Tibial artery (tissue), 4 donors: ENCODE measurements at regions not wholly inside any gene's neighbourhood (a gene's known extent, or its start where the extent isn't known, plus 50 kb on each side); places are given as distances from the start of the nearest gene placed in this dataset.

Experiments used
- DNase-seq, 2 donors: peaks; one replicate each; pipeline ENCODE4 v3.0.0-alpha.2; 2019
- H3K27ac ChIP-seq, 2 donors: fragments of 200-600 bp; sonication (generic) in 1 of 2; 1 replicate in 1 of 2; 2 replicates in 1 of 2; pipeline ENCODE4 v1.5.1; 2018 to 2019; ENCODE audit warnings: mild to moderate bottlenecking in 1 of 2
- H3K27me3 ChIP-seq, 2 donors: fragments of 200-600 bp; sonication (generic) in 1 of 2; one replicate each; pipeline versions ENCODE4 v1.5.1 to v1.6.0; 2016 to 2019
- H3K36me3 ChIP-seq, 3 donors: fragments of 200-600 bp; sonication (generic) in 2 of 3; one replicate each; pipeline ENCODE4 v1.5.1; 2016 to 2019; ENCODE audit warnings: mild to moderate bottlenecking in 2 of 3
- H3K4me1 ChIP-seq, 4 donors: fragments of 200-600 bp; sonication (generic) in 2 of 4; 1 replicate in 3 of 4; 2 replicates in 1 of 4; pipeline ENCODE4 v1.5.1; 2016 to 2019
- H3K4me3 ChIP-seq, 2 donors: fragments of 200-600 bp; sonication (generic) in 1 of 2; 1 replicate in 1 of 2; 2 replicates in 1 of 2; pipeline ENCODE4 v1.5.1; 2018 to 2019; ENCODE audit warnings: mild to moderate bottlenecking in 2 of 2
- H3K9me3 ChIP-seq, 3 donors: fragments of 200-600 bp; sonication (generic) in 1 of 3; one replicate each; pipeline ENCODE4 v1.5.1; 2016 to 2019
- CTCF ChIP-seq, 2 experiments: fragments of 200-600 bp in 1 of 2; fragments of 450-650 bp in 1 of 2; IDR thresholded peaks; one replicate each; pipeline ENCODE4 v1.5.1; 2017 to 2019; ENCODE audit warnings: antibody characterized with exemption in 2 of 2, mild to moderate bottlenecking in 1 of 2, moderate library complexity in 1 of 2
- intact Hi-C: fragments of 100-400 bp; cut with DNase I; formaldehyde crosslinking; loops from one replicate; pipeline ENCODE4 v1.15.0; 2023; ENCODE audit warnings: low total_unique reads

GRCh38 chr6:155710704-155711103 lies 255.1 kb upstream of the NOX3 start:
- H3K36me3 ChIP-seq, result no peaks in the 10 kb centered on the region

GRCh38 chr6:155709262-155709661 lies 253.6 kb upstream of the NOX3 start:
- Histone ChIP-seq H3K9me3 (peaks cover 0 to 19% (median 3%) of the 10 kb centered on the region in 3 donors), H3K36me3 (no peaks in the 10 kb centered on the region), H3K27me3 (no peaks in the 10 kb centered on the region), H3K4me3 (no peak overlapping the region), H3K4me1 (no peaks in the 10 kb centered on the region), H3K27ac (no peak overlapping the region)
- DNase-seq, result no peak
- intact Hi-C loops, result no loop called here
- TF ChIP-seq CTCF (IDR thresholded peaks at IDR 0.05), result no peak

More at GRCh38 chr6:155710704-155711103, 255.1 kb upstream of the NOX3 start:
- TF ChIP-seq CTCF (IDR thresholded peaks at IDR 0.05), result no peak
- no peak for DNase-seq
- H3K9me3 ChIP-seq, result peaks cover 0 to 19% (median 3%) of the 10 kb centered on the region in 3 donors
- H3K27ac ChIP-seq, result no peak overlapping the region
- H3K27me3 ChIP-seq, result no peaks in the 10 kb centered on the region
- intact Hi-C loops, result no loop called here
- H3K4me3 ChIP-seq, result no peak overlapping the region
- no peaks in the 10 kb centered on the region for H3K4me1 ChIP-seq

- Histone ChIP-seq H3K36me3 (no peaks in the 10 kb centered on the region), H3K27me3 (no peaks in the 10 kb centered on the region), H3K27ac (no peak overlapping the region), H3K9me3 (peaks cover 0 to 23% (median 3%) of the 10 kb centered on the region in 3 donors), H3K4me1 (no peaks in the 10 kb centered on the region), H3K4me3 (no peak overlapping the region)
- no peak for DNase-seq
- intact Hi-C loops, result no loop called here
- no peak for TF ChIP-seq CTCF (IDR thresholded peaks at IDR 0.05)
These were observed 252.5 kb upstream of the NOX3 start for GRCh38 chr6:155708100-155708499.

- intact Hi-C loops, result no loop called here
These were observed 251.2 kb upstream of the NOX3 start for GRCh38 chr6:155706806-155707205.

GRCh38 chr6:155706341-155706740 lies 250.7 kb upstream of the NOX3 start:
- no peak for TF ChIP-seq CTCF (IDR thresholded peaks at IDR 0.05)
- H3K36me3 ChIP-seq, result no peaks in the 10 kb centered on the region
- H3K27me3 ChIP-seq, result no peaks in the 10 kb centered on the region
- no peak overlapping the region for H3K4me3 ChIP-seq
- peaks cover 0 to 23% (median 3%) of the 10 kb centered on the region in 3 donors for H3K9me3 ChIP-seq
- intact Hi-C loops, result no loop called here
- no peak for DNase-seq
- H3K4me1 ChIP-seq, result no peaks in the 10 kb centered on the region
- no peak overlapping the region for H3K27ac ChIP-seq

More at GRCh38 chr6:155706806-155707205, 251.2 kb upstream of the NOX3 start:
- DNase-seq, result no peak
- no peak for TF ChIP-seq CTCF (IDR thresholded peaks at IDR 0.05)
- Histone ChIP-seq H3K9me3 (peaks cover 0 to 23% (median 3%) of the 10 kb centered on the region in 3 donors), H3K4me3 (no peak overlapping the region), H3K4me1 (no peaks in the 10 kb centered on the region), H3K27ac (no peak overlapping the region), H3K36me3 (no peaks in the 10 kb centered on the region), H3K27me3 (no peaks in the 10 kb centered on the region)

GRCh38 chr6:155701342-155701741 lies 245.7 kb upstream of the NOX3 start:
- Histone ChIP-seq H3K36me3 (no peaks in the 10 kb centered on the region), H3K27ac (no peak overlapping the region), H3K9me3 (peaks cover 0 to 4% (median 0%) of the 10 kb centered on the region in 3 donors), H3K27me3 (no peaks in the 10 kb centered on the region), H3K4me1 (no peaks in the 10 kb centered on the region), H3K4me3 (no peak overlapping the region)
- intact Hi-C loops, result no loop called here
- DNase-seq, result no peak
- TF ChIP-seq CTCF (IDR thresholded peaks at IDR 0.05), result no peak
